ENCODE measurements at regions not wholly inside any gene's neighbourhood (a gene's known extent, or its start where the extent isn't known, plus 50 kb on each side); places are given as distances from the start of the nearest gene placed in this dataset.
"Not testable (repeated sequence)": the region's sequence is repeated elsewhere in the genome, so short reads cannot be mapped to it uniquely, and the experiment has no call there.

GRCh38 chr14:50023671-50024490, 92.5 kb downstream of the VCPKMT start:
- TF ChIP-seq POLR2A (IDR thresholded peaks at IDR 0.05; ENCODE audit: low read depth, low read length): no peak
- FAIRE-seq (no peak), DNase-seq (ENCODE audit: insufficient read length) (no peak)

GRCh38 chr14:50025073-50025472, 91.3 kb downstream of the VCPKMT start:
- no peak for FAIRE-seq
- no peak for TF ChIP-seq POLR2AphosphoS5 (IDR thresholded peaks at IDR 0.05; ENCODE audit: low read depth, low read length)
- TF ChIP-seq POLR2A (IDR thresholded peaks at IDR 0.05; ENCODE audit: low read depth, low read length): no peak
- TF ChIP-seq TAF1 (IDR thresholded peaks at IDR 0.05; ENCODE audit: borderline replicate concordance, low read depth, low read length): no peak
- no peak for DNase-seq (ENCODE audit: insufficient read length)

GRCh38 chr14:50025776-50026175, 90.6 kb downstream of the VCPKMT start:
- DNase-seq (ENCODE audit: insufficient read length): no peak
- TF ChIP-seq POLR2AphosphoS5 (IDR thresholded peaks at IDR 0.05; ENCODE audit: low read depth, low read length): no peak
- TF ChIP-seq POLR2A (IDR thresholded peaks at IDR 0.05; ENCODE audit: low read depth, low read length): no peak
- TF ChIP-seq TAF1 (IDR thresholded peaks at IDR 0.05; ENCODE audit: borderline replicate concordance, low read depth, low read length): no peak
- FAIRE-seq: no peak

- no peak for DNase-seq (ENCODE audit: insufficient read length)
- no peak for TF ChIP-seq POLR2A (IDR thresholded peaks at IDR 0.05; ENCODE audit: low read depth, low read length)
- no peak for TF ChIP-seq TAF1 (IDR thresholded peaks at IDR 0.05; ENCODE audit: borderline replicate concordance, low read depth, low read length)
- TF ChIP-seq POLR2AphosphoS5 (IDR thresholded peaks at IDR 0.05; ENCODE audit: low read depth, low read length): no peak
- FAIRE-seq: no peak
Measured at GRCh38 chr14:50026396-50026795, 90.0 kb downstream of the VCPKMT start.

GRCh38 chr14:50027816-50028215, 88.6 kb downstream of the VCPKMT start:
- FAIRE-seq (no peak), DNase-seq (ENCODE audit: insufficient read length) (no peak)
- no peak for TF ChIP-seq POLR2AphosphoS5 (IDR thresholded peaks at IDR 0.05; ENCODE audit: low read depth, low read length)
- TF ChIP-seq POLR2A (IDR thresholded peaks at IDR 0.05; ENCODE audit: low read depth, low read length): no peak
- no peak for TF ChIP-seq TAF1 (IDR thresholded peaks at IDR 0.05; ENCODE audit: borderline replicate concordance, low read depth, low read length)

GRCh38 chr14:50028458-50028857, 87.9 kb downstream of the VCPKMT start:
- DNase-seq (ENCODE audit: insufficient read length) (no peak), FAIRE-seq (no peak)
- TF ChIP-seq TAF1 (IDR thresholded peaks at IDR 0.05; ENCODE audit: borderline replicate concordance, low read depth, low read length): no peak
- no peak for TF ChIP-seq POLR2AphosphoS5 (IDR thresholded peaks at IDR 0.05; ENCODE audit: low read depth, low read length)
- no peak for TF ChIP-seq POLR2A (IDR thresholded peaks at IDR 0.05; ENCODE audit: low read depth, low read length)

DNA sequence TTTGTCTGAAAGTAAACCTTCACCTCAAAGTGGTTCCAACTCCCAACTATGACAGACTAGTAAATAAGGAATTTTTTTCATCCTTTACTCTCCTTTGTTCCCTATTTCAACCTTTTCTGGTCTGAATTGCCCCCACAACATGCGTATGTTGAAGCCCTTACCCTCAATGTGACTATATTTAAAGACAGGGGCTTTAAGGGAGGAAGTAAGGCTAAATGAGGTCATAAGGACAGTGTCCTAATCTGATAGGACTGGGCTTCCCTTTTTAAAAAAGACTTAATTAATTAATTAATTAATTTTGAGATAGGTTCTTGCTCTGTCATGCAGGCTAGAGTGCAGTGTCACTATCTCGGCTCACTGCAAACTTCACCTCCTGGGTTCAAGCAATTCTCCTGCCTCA, 86.3 kb downstream of the VCPKMT start:
- TF ChIP-seq POLR2A (IDR thresholded peaks at IDR 0.05; ENCODE audit: low read depth, low read length) (no peak), POLR2AphosphoS5 (IDR thresholded peaks at IDR 0.05; ENCODE audit: low read depth, low read length) (no peak), TAF1 (IDR thresholded peaks at IDR 0.05; ENCODE audit: borderline replicate concordance, low read depth, low read length) (no peak)
- FAIRE-seq: no peak
- DNase-seq (ENCODE audit: insufficient read length): no peak

DNA sequence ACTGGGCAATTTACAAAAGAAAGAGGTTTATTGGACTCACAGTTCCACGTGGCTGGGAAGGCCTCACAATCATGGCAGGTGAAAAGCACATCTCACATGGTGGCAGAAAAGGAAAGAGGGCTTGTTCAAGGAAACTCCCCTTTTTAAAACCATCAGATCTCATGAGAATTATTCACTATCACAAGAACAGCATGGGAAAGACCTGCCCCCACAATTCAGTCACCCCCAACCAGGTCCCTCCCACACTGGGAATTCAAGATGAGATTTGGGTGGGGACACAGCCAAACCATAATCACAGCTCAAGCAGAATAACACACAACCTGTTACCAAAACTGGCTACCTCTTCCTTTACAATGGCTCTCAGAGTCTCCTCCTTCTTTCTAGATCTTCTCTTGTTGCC, 85.5 kb downstream of the VCPKMT start:
- not testable (repeated sequence) for DNase-seq (ENCODE audit: insufficient read length); FAIRE-seq

GRCh38 chr14:50031602-50032313, 84.6 kb downstream of the VCPKMT start:
- no peak for DNase-seq (ENCODE audit: insufficient read length)
- TF ChIP-seq POLR2A (IDR thresholded peaks at IDR 0.05; ENCODE audit: low read depth, low read length) (no peak), POLR2AphosphoS5 (IDR thresholded peaks at IDR 0.05; ENCODE audit: low read depth, low read length) (no peak), TAF1 (IDR thresholded peaks at IDR 0.05; ENCODE audit: borderline replicate concordance, low read depth, low read length) (no peak)
- FAIRE-seq: no peak

GRCh38 chr14:50032462-50033167, 83.8 kb downstream of the VCPKMT start:
- FAIRE-seq; DNase-seq (ENCODE audit: insufficient read length): not testable (repeated sequence)

DNA sequence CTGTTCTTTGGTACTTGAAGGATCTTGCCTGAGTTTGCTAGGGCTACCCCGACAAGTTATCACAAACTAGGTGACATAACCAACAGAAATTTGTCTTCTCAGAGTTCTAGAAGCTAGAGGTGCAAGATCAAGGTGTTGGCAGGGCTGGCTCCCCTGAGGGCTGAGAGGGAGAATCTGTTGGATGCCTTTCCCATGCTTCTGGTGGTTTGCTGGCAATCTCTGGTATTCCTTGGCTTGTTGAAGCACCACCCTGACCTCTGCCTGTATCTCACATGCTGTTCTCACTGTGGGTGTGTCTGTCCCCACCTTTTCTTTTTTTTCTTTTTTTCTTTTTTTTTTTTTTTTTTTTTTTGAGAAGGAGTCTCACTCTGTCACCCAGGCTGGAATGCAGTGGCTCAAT, 81.2 kb downstream of the VCPKMT start:
- DNase-seq (ENCODE audit: insufficient read length): no peak
- TF ChIP-seq TAF1 (IDR thresholded peaks at IDR 0.05; ENCODE audit: borderline replicate concordance, low read depth, low read length) (no peak), POLR2A (IDR thresholded peaks at IDR 0.05; ENCODE audit: low read depth, low read length) (no peak), POLR2AphosphoS5 (IDR thresholded peaks at IDR 0.05; ENCODE audit: low read depth, low read length) (no peak)
- no peak for FAIRE-seq

- FAIRE-seq (no peak), DNase-seq (ENCODE audit: insufficient read length) (no peak)
- no peak for TF ChIP-seq TAF1 (IDR thresholded peaks at IDR 0.05; ENCODE audit: borderline replicate concordance, low read depth, low read length)
- TF ChIP-seq POLR2A (IDR thresholded peaks at IDR 0.05; ENCODE audit: low read depth, low read length): no peak
- TF ChIP-seq POLR2AphosphoS5 (IDR thresholded peaks at IDR 0.05; ENCODE audit: low read depth, low read length): no peak
Measured at GRCh38 chr14:50036211-50036610, 80.2 kb downstream of the VCPKMT start.
